GM18861 (cell line): ENCODE measurements at regions not wholly inside any gene's neighbourhood (a gene's known extent, or its start where the extent isn't known, plus 50 kb on each side); places are given as distances from the start of the nearest gene placed in this dataset.
"Not testable (repeated sequence)": the region's sequence is repeated elsewhere in the genome, so short reads cannot be mapped to it uniquely, and the experiment has no call there.

ENCODE experiments used
- ATAC-seq: cut with Tn5 transposase; IDR thresholded peaks from one replicate; pipeline ENCODE4 v1.9.1; 2021; ENCODE audit not compliant: unreplicated experiment

DNA sequence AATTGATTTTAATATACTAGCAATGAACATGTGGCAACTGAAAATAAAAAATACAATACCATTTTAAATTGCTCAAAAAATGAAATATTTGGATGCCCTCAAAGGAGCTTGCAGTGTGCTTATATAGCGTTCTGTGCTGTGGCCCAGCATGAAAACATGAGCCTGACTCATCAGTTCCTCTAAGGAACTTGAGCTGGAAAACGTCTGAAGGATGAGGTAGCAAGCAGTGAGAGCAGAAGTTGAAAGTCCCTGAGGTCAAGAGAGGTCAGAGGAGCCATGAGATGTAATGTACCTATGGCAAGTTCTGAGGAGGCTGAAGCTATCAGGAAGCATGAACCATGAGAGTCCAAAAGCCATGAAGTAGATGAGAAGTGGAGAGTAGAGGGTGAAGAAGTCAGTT lies 59.7 kb downstream of the HMGB3 start:
- ATAC-seq, result no peak

DNA sequence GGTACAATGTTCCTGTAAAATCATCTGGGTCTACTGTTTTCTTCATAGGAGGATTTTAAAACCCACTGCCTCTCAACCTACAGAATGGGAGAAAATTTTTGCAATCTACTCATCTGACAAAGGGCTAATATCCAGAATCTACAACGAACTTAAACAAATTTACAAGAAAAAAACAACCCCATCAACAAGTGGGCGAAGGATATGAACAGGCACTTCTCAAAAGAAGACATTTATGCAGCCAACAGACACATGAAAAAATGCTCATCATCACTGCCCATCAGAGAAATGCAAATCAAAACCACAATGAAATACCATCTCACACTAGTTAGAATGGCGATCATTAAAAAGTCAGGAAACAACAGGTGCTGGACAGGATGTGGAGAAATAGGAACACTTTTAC lies 83.2 kb downstream of the HMGB3 start:
- ATAC-seq, result not testable (repeated sequence)

DNA sequence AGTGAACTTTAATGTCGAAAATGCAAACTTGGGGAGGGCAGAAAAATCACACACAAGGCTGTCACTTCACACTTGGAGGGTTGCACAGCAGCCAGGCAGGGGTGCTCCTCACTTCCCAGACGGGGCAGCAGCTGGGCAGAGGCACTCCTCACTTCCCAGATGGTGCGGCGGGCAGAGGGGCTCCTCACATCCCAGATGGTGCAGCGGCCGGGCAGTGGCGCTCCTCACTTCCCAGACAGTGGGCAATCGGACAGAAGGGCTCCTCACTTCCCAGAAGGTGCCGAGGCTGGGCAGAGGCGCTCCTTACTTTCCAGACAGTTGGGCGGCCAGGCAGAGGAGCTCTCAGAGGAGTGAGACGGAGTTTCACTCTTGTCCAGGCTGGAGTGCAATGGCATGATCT lies 90.6 kb downstream of the HMGB3 start:
- no peak for ATAC-seq

DNA sequence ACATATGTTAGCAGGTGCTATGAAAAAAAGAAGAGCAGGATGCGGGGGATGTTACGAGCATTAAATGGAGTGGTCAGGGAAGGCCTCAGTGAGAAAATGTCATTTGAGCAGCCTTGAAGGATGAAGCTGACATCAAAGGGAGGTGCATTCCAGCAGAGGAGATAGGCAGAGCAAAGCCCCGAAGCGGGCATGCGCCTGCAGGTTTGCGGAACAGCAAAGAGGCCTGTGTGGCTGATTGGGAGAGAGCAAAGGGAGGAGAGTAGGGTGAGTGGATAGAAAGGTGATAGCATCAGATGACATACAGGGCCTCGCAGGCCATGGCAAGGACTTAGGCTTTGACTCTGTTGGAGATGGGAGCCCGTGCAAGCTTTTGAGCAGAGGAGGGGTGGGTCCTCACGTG lies 95.4 kb upstream of the GPR50 start:
- ATAC-seq, result no peak

DNA sequence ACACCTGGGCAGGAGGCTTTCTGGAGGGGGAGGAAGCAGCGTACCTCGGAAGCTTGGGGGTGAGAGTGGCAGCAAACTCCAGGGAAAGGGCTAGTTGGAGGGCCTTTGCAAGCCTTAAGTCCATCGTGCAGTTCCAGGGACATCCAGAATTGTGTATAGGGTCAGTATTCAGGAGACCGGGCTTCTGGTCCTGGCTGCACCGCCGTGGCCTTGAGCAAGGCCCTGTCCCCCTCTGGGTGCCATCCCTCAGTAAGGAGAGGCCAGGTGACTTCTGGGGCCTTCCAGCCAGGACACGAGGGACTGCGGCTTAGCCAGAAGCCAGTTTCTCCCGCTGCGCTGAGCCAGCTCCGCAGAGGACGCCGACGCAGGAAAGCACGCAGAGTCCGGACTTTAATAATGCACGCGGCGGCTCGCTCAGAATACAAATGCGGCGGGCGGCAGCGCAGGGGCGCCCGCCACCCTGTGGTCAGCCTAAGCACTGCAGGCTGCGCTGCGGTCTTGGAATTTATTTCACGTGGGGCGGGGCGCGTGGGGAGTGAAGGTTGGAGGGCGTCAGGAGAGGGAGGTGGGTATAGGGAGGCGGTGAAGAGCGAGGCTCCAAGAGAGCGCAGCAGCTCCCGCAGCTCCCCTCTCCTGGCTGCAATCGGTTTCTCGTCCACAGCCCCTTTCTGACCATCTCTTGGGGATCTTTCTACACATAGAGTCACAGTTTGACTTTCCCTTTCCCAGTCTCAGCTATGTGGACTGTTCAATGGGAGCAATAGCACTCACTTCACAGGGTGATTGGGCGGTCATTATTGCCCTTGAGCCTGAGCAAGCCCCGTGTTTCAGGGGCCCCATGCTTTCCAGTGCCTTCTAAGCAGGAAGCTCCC lies 94.1 kb upstream of the GPR50 start:
- ATAC-seq, result peak; percentile 83

DNA sequence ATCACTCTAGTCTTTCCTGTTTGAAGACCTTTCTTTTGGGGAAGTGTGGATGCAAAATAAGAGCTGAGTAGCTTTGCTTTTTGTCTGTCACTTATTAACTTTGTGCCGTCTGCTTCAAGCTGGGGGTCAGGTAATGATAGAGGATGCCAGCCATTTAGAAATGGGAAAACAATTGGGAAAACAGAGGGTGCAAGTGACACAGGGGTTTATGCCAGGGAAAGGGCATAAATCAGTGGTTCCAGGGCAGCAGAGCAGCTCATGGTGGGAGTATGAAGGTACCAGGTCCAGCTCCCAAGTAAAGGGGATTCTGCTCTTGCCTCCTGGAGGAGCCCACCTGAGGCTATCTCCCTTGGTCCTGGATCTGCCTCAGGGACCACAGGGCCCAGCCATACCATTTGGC lies 91.9 kb upstream of the GPR50 start:
- no peak for ATAC-seq

DNA sequence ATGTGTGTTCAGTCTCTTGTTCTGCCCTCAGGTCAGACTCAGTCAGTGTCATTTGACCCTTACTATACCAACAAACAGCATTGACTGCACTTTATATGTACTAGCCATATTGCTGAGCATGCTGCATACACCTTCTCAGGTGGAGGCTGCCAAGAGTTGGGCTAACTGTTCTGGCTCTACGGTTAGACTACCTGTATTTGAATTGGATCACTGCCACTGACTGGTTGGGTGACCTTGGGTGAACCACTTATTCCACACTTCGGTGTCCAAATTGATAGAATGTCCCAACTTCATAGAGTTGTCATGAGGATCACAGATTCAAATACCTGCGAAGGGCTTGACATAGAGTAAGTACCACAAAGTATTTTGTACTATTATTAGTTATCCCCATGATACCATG lies 91.2 kb upstream of the GPR50 start:
- no peak for ATAC-seq

DNA sequence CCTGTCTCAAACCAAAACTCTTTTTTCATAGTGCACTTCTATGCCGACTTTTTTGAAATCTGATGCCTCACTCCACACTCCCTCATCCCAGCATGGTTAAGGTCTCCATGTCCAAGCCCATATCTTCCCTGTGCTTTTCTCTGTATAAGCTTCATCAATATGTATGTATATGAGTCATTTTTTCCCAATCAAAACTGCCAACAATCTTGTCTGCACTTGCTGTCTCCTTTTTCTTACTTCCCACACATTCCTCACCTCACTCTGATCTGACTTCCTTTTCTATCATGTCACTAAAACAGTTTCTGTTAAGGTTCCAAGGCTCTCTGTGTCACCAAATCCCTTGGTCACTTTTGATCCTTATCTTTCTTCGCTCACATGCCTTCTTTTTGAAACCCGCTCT lies 88.2 kb upstream of the GPR50 start:
- ATAC-seq, result no peak

DNA sequence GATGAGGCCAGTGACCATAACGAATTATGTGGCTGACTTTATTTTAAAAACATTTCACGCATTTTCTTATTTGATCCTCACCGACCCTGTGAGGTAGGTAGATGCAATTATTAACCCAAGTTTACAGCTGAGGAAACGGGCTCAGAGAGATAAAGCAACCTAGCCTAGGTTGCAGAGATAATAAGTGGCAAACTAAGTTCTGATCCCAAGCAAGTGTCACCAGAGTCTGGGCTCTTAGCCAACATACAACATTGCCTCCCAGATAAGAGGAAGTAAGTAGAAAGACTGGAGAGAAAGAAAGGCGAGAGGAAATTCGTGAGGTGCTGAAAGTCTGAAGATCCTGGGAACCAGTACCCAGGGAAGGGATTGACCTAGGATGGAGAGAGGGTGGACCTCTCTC lies 77.4 kb upstream of the GPR50 start:
- no peak for ATAC-seq

DNA sequence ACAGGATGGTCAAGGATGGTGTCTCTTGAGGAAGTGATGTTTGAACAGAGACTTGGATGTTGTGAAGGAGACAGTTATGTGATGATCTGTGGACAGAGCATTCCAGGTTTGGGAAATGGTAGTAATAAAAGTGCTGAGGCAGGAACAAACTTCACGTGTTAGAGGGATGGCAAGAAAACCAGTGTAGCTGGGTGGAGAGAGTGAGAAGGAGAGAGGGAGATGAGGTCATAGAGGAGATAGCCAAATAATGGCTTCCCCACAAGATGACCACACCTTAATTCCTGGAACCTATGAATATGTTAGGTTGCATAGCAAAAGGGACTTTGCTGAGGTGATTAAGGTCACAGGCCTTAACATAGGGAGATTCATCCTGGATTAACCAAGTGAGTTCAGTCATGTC lies 75.6 kb upstream of the GPR50 start:
- ATAC-seq, result no peak

DNA sequence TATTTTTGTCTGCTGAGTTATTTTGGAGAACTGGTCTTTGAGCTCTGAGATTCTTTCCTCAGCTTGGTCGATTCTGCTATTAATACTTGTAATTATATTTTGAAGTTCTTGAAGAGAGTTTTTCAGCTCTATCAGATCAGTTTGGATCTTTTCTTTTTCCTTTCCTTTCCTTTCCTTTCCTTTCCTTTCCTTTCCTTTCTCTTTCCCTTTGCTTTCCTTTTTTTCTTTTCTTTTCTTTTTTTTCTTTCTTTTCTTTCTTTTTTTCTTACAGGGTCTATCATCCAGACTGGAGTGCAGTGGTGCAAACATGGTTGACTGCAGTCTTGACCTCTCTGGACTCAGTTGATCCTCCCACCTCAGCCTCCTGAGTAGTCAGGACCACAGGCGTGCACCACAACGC lies 63.2 kb upstream of the GPR50 start:
- ATAC-seq, result not testable (repeated sequence)
